A673 (cell line): ENCODE measurements at regions not wholly inside any gene's neighbourhood (a gene's known extent, or its start where the extent isn't known, plus 50 kb on each side); places are given as distances from the start of the nearest gene placed in this dataset.

Source experiments
- BruUV-seq: library from RNA; stranded (reverse); fragments of 400-500 nt; replicated peaks from 2 replicates; lab custom pipeline; 2021; lab: Mats Ljungman, UMichigan
- CTCF ChIA-PET: fragments of 300-600 bp; sonication (Branson Sonifier 250); formaldehyde crosslinking; loops from one replicate; lab custom pipeline; 2022; ENCODE audit warnings: antibody characterized with exemption; lab: Charles Lee
- POLR2A ChIA-PET: fragments of 300-600 bp; sonication (Branson Sonifier 250); formaldehyde crosslinking; loops from one replicate; lab custom pipeline; 2022; ENCODE audit warnings: antibody characterized with exemption; ENCODE audit not compliant: low non-redundant PET; lab: Charles Lee
- DNase-seq: peaks from one replicate; pipeline ENCODE4 v3.0.0-alpha.2; 2015; ENCODE audit warnings: low spot score
- H3K27ac ChIP-seq: fragments of 200-600 bp; sonication (generic); 2 replicates; pipeline ENCODE4 v1.5.1; 2016; ENCODE audit warnings: mixed run types, low read depth, mild to moderate bottlenecking, mixed read lengths, antibody characterized with exemption, low read length; ENCODE audit not compliant: poor library complexity, severe bottlenecking
- H3K27me3 ChIP-seq: fragments of 200-600 bp; sonication (generic); replicated peaks from 2 replicates; pipeline ENCODE4 v1.6.1; 2017; ENCODE audit warnings: mixed run types, low read depth, mild to moderate bottlenecking, mixed read lengths, antibody characterized with exemption, low read length; ENCODE audit not compliant: insufficient read depth, poor library complexity
- H3K36me3 ChIP-seq: fragments of 200-600 bp; sonication (generic); 2 replicates; pipeline ENCODE4 v1.6.1; 2016; ENCODE audit warnings: mixed run types, mild to moderate bottlenecking, mixed read lengths, antibody characterized with exemption, low read length; ENCODE audit not compliant: insufficient read depth, poor library complexity, severe bottlenecking
- H3K4me1 ChIP-seq: fragments of 200-600 bp; sonication (generic); 2 replicates; pipeline ENCODE4 v1.6.1; 2017; ENCODE audit warnings: mixed run types, mild to moderate bottlenecking, mixed read lengths, antibody characterized with exemption, low read length; ENCODE audit not compliant: insufficient read depth, poor library complexity, severe bottlenecking
- H3K4me3 ChIP-seq: fragments of 200-600 bp; sonication (generic); 2 replicates; pipeline ENCODE4 v1.5.1; 2016; ENCODE audit warnings: low read depth, mixed run types, mild to moderate bottlenecking, mixed read lengths, low read length; ENCODE audit not compliant: poor library complexity, severe bottlenecking
- H3K9me3 ChIP-seq: fragments of 200-600 bp; sonication (generic); 2 replicates; pipeline ENCODE4 v1.6.1; 2016; ENCODE audit warnings: mixed run types, low read depth, mild to moderate bottlenecking, mixed read lengths, antibody characterized with exemption, low read length; ENCODE audit not compliant: poor library complexity, severe bottlenecking
- EZH2 ChIP-seq: fragments of 200-600 bp; sonication (generic); IDR thresholded peaks from 2 replicates; pipeline ENCODE4 v1.6.1; 2017; ENCODE audit warnings: borderline replicate concordance, low read depth, mild to moderate bottlenecking, mixed read lengths, antibody characterized with exemption, low read length; ENCODE audit not compliant: poor library complexity, severe bottlenecking
- intact Hi-C: fragments of 100-400 bp; cut with micrococcal nuclease; formaldehyde crosslinking; loops from one replicate; pipeline ENCODE4 v1.10.0; 2022; ENCODE audit not compliant: unreplicated experiment
- TF ChIP-seq, protein P1 (sequence below): fragments of 300-800, 200-600 bp; sonication (generic); conservative IDR thresholded peaks from 2 replicates; pipeline ENCODE4 v1.5.1; 2017; ENCODE audit warnings: low read depth, mild to moderate bottlenecking, antibody characterized with exemption, low read length, moderate library complexity, mixed read lengths

- H3K4me3 ChIP-seq = no peak overlapping the region
- peak overlapping the region; percentile 94 for H3K27ac ChIP-seq
- CTCF ChIA-PET = no interaction called here
- BruUV-seq = TSS peak; percentile 93
- H3K27me3 ChIP-seq = no peaks in the 10 kb centered on the region
- no peak for TF ChIP-seq EZH2
- TF ChIP-seq, protein P1, sequence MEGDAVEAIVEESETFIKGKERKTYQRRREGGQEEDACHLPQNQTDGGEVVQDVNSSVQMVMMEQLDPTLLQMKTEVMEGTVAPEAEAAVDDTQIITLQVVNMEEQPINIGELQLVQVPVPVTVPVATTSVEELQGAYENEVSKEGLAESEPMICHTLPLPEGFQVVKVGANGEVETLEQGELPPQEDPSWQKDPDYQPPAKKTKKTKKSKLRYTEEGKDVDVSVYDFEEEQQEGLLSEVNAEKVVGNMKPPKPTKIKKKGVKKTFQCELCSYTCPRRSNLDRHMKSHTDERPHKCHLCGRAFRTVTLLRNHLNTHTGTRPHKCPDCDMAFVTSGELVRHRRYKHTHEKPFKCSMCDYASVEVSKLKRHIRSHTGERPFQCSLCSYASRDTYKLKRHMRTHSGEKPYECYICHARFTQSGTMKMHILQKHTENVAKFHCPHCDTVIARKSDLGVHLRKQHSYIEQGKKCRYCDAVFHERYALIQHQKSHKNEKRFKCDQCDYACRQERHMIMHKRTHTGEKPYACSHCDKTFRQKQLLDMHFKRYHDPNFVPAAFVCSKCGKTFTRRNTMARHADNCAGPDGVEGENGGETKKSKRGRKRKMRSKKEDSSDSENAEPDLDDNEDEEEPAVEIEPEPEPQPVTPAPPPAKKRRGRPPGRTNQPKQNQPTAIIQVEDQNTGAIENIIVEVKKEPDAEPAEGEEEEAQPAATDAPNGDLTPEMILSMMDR = no peak; the same call in 1 of the 2 replicates
- H3K9me3 ChIP-seq = peaks cover 3% of the 10 kb centered on the region
- peaks cover 37% of the 10 kb centered on the region for H3K4me1 ChIP-seq
- no peaks in the 10 kb centered on the region for H3K36me3 ChIP-seq
- peak; percentile 97 for DNase-seq
- POLR2A ChIA-PET = interaction anchor here (0.6 kb wide), 1 partner anchor 451 kb away, joined by 3 read pairs; no protein-coding TSS in a partner anchor
- intact Hi-C loops = no loop called here
These were observed 437.5 kb downstream of the TMEM232 start for GRCh38 chr5:110288766-110289511.

DNA sequence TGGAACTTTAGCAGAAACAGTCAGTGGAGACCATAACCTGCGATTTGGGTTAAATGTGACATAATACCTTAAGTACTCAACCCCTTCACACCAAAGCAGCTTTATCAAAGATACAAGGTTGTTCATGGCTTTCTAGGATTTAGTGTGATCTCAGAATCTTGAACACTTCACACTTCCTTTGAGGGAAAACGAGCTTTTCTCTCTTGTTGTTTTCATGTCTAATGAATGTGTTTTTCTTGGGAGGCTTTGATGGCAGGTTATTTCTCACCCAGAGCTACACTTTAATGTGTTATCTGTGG, 437.0 kb downstream of the TMEM232 start:
- no peaks in the 10 kb centered on the region for H3K27me3 ChIP-seq
- ChIA-PET POLR2A (no interaction called here), CTCF (no interaction called here)
- no peak for DNase-seq
- no peak overlapping the region for H3K4me3 ChIP-seq
- BruUV-seq = no TSS peak
- peak overlapping the region; percentile 94 for H3K27ac ChIP-seq
- no peak for TF ChIP-seq EZH2
- TF ChIP-seq, protein P1 = no peak
- no peaks in the 10 kb centered on the region for H3K36me3 ChIP-seq
- H3K9me3 ChIP-seq = peaks cover 3% of the 10 kb centered on the region
- H3K4me1 ChIP-seq = peaks cover 37% of the 10 kb centered on the region
- intact Hi-C loops = no loop called here

DNA sequence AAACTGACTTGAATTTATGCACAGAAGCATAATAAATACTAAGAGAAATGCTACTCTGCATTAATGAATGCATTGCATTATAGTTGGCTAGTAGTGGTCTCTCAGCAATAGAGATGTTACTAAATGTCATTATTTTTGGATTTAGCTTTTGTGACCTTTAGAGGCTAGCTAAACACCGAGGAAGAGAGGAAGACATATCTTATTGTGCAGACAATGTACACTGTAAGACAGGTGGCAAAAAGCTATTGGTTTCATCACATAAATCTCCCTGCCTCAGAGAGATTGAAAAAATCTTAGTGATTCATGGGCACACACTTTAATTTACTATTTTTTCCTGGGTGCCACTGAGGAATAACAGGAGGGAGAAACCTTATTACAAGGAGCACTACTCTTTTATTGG, 435.9 kb downstream of the TMEM232 start:
- intact Hi-C loops = no loop called here
- no peak overlapping the region for H3K27ac ChIP-seq
- DNase-seq = no peak
- ChIA-PET POLR2A (no interaction called here), CTCF (no interaction called here)
- no peaks in the 10 kb centered on the region for H3K27me3 ChIP-seq
- no peaks in the 10 kb centered on the region for H3K36me3 ChIP-seq
- no peak overlapping the region for H3K4me3 ChIP-seq
- H3K9me3 ChIP-seq = peaks cover 3% of the 10 kb centered on the region
- BruUV-seq = no TSS peak
- TF ChIP-seq, protein P1 = no peak
- no peak for TF ChIP-seq EZH2
- H3K4me1 ChIP-seq = peaks cover 37% of the 10 kb centered on the region
